HUES6 (cell line): ENCODE measurements at regions not wholly inside any gene's neighbourhood (a gene's known extent, or its start where the extent isn't known, plus 50 kb on each side); places are given as distances from the start of the nearest gene placed in this dataset.

Source experiments
- H3K27ac ChIP-seq: 2 replicates; pipeline ENCODE4 v1.7.0; 2013; ENCODE audit warnings: low read depth, mild to moderate bottlenecking, low read length, inconsistent platforms
- H3K27me3 ChIP-seq: 2 replicates; pipeline ENCODE4 v1.6.1; 2013; ENCODE audit warnings: low read length; ENCODE audit not compliant: control insufficient read depth, insufficient read depth
- H3K36me3 ChIP-seq: 2 replicates; pipeline ENCODE4 v1.6.1; 2013; ENCODE audit warnings: low read length; ENCODE audit not compliant: control insufficient read depth, insufficient read depth
- H3K4me1 ChIP-seq: 2 replicates; pipeline ENCODE4 v1.6.1; 2013; ENCODE audit warnings: low read length; ENCODE audit not compliant: control insufficient read depth, insufficient read depth
- H3K4me3 ChIP-seq: 2 replicates; pipeline ENCODE4 v1.5.1; 2013; ENCODE audit warnings: low read depth, low read length
- H3K9ac ChIP-seq: one replicate; pipeline ENCODE4 v1.6.1; 2013; ENCODE audit warnings: mild to moderate bottlenecking, low read length
- H3K9me3 ChIP-seq: 2 replicates; pipeline ENCODE4 v1.6.1; 2013; ENCODE audit warnings: low read depth, low read length; ENCODE audit not compliant: control insufficient read depth, insufficient read depth

GRCh38 chr3:30084971-30085403, 521.4 kb upstream of the TGFBR2 start:
- H3K27me3 ChIP-seq, result peaks cover 53% of the 10 kb centered on the region; the same call in 1 of the 2 replicates

GRCh38 chr3:30085486-30085885, 520.9 kb upstream of the TGFBR2 start:
- Histone ChIP-seq H3K27me3 (peaks cover 48% of the 10 kb centered on the region; the same call in 1 of the 2 replicates), H3K36me3 (no peaks in the 10 kb centered on the region), H3K9me3 (peaks cover 6% of the 10 kb centered on the region; the same call in 1 of the 2 replicates), H3K9ac (peak overlapping the region; percentile 68), H3K27ac (peak overlapping the region; percentile 78; the same call in 1 of the 2 replicates), H3K4me3 (peak overlapping the region; percentile 9; the same call in 1 of the 2 replicates), H3K4me1 (peaks cover 37% of the 10 kb centered on the region)

More at GRCh38 chr3:30084971-30085403, 521.4 kb upstream of the TGFBR2 start:
- H3K36me3 ChIP-seq, result no peaks in the 10 kb centered on the region
- peak overlapping the region; percentile 78; the same call in 1 of the 2 replicates for H3K27ac ChIP-seq
- peaks cover 37% of the 10 kb centered on the region for H3K4me1 ChIP-seq
- H3K9me3 ChIP-seq, result peaks cover 6% of the 10 kb centered on the region; the same call in 1 of the 2 replicates
- peak overlapping the region; percentile 15 for H3K4me3 ChIP-seq
- peak overlapping the region; percentile 68 for H3K9ac ChIP-seq

DNA sequence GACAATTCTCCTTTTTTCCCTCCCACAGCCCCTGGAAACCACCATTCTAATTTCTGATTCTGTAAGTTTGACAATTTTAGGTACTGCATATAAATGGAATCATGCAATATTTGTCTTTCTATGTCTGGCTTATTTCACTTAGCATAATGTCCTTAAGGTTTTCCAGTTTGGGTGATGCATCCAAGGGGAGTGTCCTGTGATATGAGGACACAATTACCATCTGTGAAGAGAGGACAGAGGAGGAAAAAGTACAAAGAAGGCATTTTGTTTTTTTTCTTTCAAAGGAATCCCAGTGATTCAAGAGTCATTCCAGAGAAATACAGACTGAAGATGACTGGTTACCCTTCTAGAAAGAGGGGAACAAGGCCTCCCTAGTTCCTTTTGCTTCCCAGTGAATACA, 514.7 kb upstream of the TGFBR2 start:
- peaks cover 4% of the 10 kb centered on the region for H3K4me1 ChIP-seq
- H3K36me3 ChIP-seq, result no peaks in the 10 kb centered on the region
- H3K9ac ChIP-seq, result no peak overlapping the region
- no peak overlapping the region for H3K27ac ChIP-seq
- peaks cover 13% of the 10 kb centered on the region; the same call in 1 of the 2 replicates for H3K27me3 ChIP-seq
- peaks cover 32% of the 10 kb centered on the region for H3K9me3 ChIP-seq
- H3K4me3 ChIP-seq, result no peak overlapping the region

GRCh38 chr3:30097022-30097650, 509.3 kb upstream of the TGFBR2 start:
- peaks cover 16% of the 10 kb centered on the region for H3K4me1 ChIP-seq
- H3K9me3 ChIP-seq, result peaks cover 23% of the 10 kb centered on the region
- H3K27me3 ChIP-seq, result no peaks in the 10 kb centered on the region
- no peaks in the 10 kb centered on the region for H3K36me3 ChIP-seq
- H3K27ac ChIP-seq, result no peak overlapping the region
- H3K9ac ChIP-seq, result no peak overlapping the region
- H3K4me3 ChIP-seq, result no peak overlapping the region

DNA sequence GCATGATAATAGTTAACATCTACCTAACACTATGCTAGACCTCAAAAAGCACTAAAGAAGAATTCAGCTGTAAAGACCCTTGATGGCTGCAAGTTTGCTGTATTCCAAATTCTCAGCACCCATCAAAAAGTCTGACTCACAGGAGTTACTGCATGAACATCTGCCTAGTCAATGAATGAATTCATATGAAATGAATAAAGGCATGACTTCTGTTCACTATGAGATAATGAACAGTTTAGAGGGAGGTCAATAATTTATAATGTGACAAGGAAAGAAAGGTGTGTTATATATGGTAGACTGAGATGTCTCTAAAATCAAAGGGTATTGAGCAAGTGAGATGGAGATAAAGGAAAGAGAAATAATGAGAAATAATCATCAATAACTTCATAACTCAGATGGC, 508.2 kb upstream of the TGFBR2 start:
- H3K9me3 ChIP-seq, result peaks cover 14% of the 10 kb centered on the region
- H3K4me1 ChIP-seq, result peaks cover 16% of the 10 kb centered on the region
- no peak overlapping the region for H3K4me3 ChIP-seq
- H3K9ac ChIP-seq, result no peak overlapping the region
- no peaks in the 10 kb centered on the region for H3K27me3 ChIP-seq
- H3K36me3 ChIP-seq, result no peaks in the 10 kb centered on the region
- H3K27ac ChIP-seq, result no peak overlapping the region

GRCh38 chr3:30098653-30099455, 507.5 kb upstream of the TGFBR2 start:
- Histone ChIP-seq H3K27me3 (no peaks in the 10 kb centered on the region), H3K36me3 (no peaks in the 10 kb centered on the region), H3K4me3 (no peak overlapping the region), H3K9me3 (peaks cover 8% of the 10 kb centered on the region; the same call in 1 of the 2 replicates), H3K4me1 (peaks cover 16% of the 10 kb centered on the region), H3K27ac (no peak overlapping the region), H3K9ac (no peak overlapping the region)

- Histone ChIP-seq H3K4me1 (peaks cover 16% of the 10 kb centered on the region), H3K36me3 (no peaks in the 10 kb centered on the region), H3K27ac (no peak overlapping the region), H3K4me3 (no peak overlapping the region), H3K9me3 (peaks cover 6% of the 10 kb centered on the region; the same call in 1 of the 2 replicates), H3K9ac (no peak overlapping the region), H3K27me3 (no peaks in the 10 kb centered on the region)
These were observed 504.0 kb upstream of the TGFBR2 start for GRCh38 chr3:30102356-30102755.

- H3K36me3 ChIP-seq, result no peaks in the 10 kb centered on the region
- peaks cover 12% of the 10 kb centered on the region for H3K4me1 ChIP-seq
- no peaks in the 10 kb centered on the region for H3K27me3 ChIP-seq
- peaks cover 6% of the 10 kb centered on the region; the same call in 1 of the 2 replicates for H3K9me3 ChIP-seq
- no peak overlapping the region for H3K27ac ChIP-seq
- H3K4me3 ChIP-seq, result no peak overlapping the region
- H3K9ac ChIP-seq, result no peak overlapping the region
These were observed 503.2 kb upstream of the TGFBR2 start for GRCh38 chr3:30103186-30103585.

DNA sequence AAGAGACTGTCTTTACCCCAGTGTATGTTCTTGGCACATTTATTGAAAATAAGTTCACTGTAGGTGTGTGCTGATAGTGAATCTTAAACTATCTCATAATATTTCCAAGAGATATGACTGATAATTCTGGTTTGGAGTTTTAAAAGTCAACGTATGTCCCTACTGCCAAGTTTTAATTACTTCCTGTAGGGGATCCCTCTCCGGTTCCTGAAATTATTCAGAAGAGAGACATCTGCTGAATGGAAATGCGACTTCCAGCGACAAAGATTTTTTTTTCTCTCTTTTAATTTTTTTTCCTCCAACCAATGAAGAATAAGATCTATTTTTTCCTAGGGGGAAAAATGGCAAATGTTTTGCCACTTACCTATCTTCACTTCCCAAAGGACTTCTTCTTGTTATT, 498.9 kb upstream of the TGFBR2 start:
- Histone ChIP-seq H3K27ac (no peak overlapping the region), H3K9me3 (peaks cover 6% of the 10 kb centered on the region; the same call in 1 of the 2 replicates), H3K9ac (no peak overlapping the region), H3K4me3 (no peak overlapping the region), H3K27me3 (no peaks in the 10 kb centered on the region), H3K36me3 (no peaks in the 10 kb centered on the region), H3K4me1 (no peaks in the 10 kb centered on the region)

GRCh38 chr3:30112411-30112810, 494.0 kb upstream of the TGFBR2 start:
- H3K36me3 ChIP-seq, result no peaks in the 10 kb centered on the region
- H3K4me1 ChIP-seq, result 0 out of 2 replicates have a peak, but pooled peaks cover 4% of the 10 kb centered on the region
- H3K27me3 ChIP-seq, result no peaks in the 10 kb centered on the region
- no peaks in the 10 kb centered on the region for H3K9me3 ChIP-seq
- no peak overlapping the region for H3K27ac ChIP-seq
- no peak overlapping the region for H3K4me3 ChIP-seq
- H3K9ac ChIP-seq, result no peak overlapping the region
